NCI-H460 (cell line): ENCODE measurements at regions not wholly inside any gene's neighbourhood (a gene's known extent, or its start where the extent isn't known, plus 50 kb on each side); places are given as distances from the start of the nearest gene placed in this dataset.

Source experiments
- DNase-seq: peaks from one replicate; pipeline ENCODE4 v3.0.0-alpha.2; 2016; ENCODE audit warnings: low read depth; ENCODE audit errors: extremely low read depth

DNA sequence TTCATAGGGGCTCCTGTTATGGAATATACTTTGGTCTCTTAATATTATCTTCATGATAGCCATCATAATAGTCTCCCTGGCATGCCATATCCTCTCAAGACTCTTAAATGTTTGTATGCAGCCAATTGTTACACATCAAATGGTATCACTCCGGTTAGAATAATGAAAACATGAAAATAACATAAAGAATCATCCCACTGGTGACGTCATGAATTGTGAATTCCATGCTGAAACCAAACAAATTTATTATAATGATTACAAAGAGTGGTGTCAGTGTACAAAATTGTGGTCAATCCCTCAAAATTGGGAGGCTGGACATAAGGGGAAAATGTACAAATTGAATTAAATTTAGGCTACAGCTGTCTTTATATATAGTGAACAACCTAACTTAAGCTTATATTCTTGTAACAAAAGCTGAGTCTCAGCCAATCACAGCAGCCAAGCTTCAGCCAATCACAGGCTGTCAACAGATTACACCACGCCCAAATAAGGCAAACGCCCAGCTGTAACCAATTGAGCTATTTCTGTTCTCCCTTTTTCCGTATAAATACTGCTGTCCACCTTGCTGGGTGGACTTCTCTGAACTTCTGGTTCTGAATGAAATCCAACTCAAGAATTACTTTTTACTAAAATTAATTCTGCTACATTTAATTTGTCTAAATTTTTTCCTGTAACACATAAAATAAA is 156.1 kb downstream of the CHD9NB start:
- DNase-seq: no peak

DNA sequence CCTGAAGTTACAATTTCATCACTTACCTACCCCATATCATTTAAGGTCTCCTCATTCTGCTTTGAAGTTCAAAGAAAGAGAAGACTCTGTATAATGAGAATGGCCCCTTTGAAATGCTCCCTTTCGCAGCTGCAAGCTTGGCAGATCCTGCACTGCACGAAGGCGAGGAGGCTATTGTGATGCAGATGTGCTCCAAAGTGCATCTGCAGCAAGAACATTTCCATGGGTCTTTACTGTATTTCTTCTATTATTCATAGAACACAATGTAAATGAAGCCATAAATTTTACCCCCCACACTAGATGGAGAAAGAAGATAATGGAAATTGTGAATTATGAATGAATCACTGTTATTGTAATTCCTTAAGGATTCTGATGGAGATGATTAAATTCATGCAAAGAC is 178.7 kb downstream of the CHD9NB start:
- DNase-seq: no peak

GRCh38 chr16:52872731-52873130 is 180.0 kb downstream of the CHD9NB start:
- DNase-seq: no peak

DNA sequence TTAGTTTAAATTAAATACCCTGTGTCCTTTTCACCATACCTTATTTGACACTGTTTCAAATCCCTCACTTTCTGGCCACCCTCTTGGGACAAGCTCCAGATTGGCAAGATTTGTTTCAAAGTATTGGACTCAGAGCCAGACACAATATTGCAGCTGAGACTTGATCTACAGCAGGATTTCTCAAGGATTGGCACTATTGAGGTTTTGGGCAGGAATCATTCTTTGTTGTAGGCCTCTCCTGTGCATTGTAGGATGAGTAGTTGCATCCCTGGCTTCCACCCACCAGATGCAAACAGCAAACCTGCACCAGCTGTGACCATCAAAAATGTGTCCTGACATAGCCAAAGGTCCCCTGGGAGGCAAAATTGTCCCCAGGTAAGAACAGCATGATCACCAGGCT is 181.2 kb downstream of the CHD9NB start:
- no peak for DNase-seq

- DNase-seq: no peak
Measured at GRCh38 chr16:52869243-52869642, 183.5 kb downstream of the CHD9NB start.

DNA sequence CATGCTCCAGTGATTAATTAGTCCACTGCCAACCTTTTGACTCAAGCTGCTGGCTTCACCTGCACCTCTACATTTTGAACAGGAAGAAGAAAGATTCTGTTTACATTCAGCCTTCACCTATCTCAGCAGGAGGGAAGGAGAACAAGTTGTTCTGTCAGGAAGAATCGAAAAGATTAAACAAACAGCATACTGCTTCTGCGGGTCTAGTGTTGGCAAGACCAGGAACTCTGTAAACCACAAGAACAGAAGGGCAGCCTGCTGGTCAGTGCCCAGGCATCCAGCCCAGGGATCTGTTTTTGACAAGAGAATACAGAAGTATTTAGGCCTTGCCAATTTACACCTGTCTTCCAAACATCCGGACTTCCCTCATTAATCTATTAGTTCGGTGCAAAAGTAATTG is 189.7 kb downstream of the CHD9NB start:
- no peak for DNase-seq

DNA sequence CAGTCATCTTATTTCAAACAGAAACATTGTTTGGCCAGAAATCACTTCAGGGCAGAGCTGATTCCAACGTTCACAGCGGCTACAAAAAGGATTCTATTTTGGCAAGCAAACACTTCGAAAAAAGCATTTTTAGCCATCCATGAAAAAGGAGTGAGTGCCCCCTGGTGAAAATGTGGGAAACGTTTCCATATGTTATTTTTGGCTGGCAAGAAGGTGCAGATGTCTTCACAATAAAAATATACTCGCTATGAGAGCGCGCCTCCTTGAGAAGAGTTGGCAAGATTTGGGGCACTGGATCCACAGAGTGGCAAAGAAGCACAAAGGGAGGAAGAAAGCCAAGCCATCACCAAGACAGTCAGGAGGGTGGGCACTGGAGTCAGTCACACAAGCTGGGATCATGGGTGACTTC is 191.1 kb downstream of the CHD9NB start:
- no peak for DNase-seq

GRCh38 chr16:52855463-52855862 is 197.2 kb downstream of the CHD9NB start:
- DNase-seq: no peak

GRCh38 chr16:52852978-52853377 is 199.7 kb downstream of the CHD9NB start:
- no peak for DNase-seq

DNA sequence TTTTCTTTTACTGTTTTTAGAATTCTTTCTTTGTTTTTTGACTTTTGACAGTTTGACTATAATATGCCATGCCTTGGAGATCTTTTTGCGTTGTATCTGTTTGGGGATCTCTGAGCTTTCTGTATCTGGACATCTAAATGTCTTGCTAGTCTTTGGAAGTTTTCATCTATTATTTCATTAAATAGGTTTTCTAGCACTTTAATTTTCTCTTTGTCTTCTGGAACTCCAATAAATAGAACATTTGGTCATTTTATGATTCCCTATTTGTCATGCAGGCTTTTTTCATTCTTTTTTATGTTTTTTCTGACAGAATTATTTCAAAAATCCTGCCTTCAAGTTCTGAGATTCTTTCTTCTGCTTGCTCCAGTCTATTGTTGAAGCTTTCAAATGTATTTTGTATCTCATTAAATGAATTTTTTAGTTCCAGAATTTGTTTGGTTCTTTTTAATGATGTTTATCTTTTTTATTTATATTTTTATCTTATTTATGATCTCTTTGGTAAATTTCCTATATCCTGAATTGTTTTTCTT is 201.4 kb downstream of the CHD9NB start:
- DNase-seq: no peak

DNA sequence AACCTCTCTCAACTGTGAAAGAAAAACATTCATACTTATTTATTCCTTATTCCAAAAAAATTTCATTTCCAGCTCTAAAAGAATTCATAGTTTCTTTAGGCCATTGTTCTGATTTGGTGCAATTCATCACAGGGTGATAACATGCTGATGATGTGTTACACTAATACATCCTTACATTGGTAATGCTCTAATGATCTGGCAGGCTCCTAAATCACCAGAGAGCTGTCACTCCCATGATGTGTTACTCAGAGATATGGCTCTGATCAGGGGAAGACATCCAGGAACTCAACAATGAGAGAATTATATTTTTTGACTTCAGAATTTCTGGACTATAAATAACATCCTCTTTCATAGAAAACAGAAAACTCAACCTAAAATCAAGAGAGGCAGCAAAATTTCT is 209.3 kb downstream of the CHD9NB start:
- no peak for DNase-seq

DNA sequence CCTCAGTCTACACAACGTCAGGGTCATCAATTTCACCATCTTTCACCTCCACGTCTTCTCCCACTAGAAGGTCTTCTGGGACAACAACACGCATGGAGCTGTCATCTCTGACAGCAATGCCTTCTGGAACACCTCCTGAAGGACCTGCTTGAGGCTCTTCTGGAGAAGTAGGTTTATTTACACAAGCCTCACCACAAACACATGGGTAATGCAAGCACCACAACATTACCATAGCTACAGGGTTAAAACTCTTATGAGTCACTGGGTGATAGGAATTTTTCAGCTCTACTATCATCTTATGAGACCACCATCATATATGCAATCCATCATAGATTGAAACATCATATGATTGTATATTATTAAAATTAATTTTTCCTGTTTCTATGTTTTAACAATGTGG is 215.4 kb downstream of the CHD9NB start:
- DNase-seq: no peak

DNA sequence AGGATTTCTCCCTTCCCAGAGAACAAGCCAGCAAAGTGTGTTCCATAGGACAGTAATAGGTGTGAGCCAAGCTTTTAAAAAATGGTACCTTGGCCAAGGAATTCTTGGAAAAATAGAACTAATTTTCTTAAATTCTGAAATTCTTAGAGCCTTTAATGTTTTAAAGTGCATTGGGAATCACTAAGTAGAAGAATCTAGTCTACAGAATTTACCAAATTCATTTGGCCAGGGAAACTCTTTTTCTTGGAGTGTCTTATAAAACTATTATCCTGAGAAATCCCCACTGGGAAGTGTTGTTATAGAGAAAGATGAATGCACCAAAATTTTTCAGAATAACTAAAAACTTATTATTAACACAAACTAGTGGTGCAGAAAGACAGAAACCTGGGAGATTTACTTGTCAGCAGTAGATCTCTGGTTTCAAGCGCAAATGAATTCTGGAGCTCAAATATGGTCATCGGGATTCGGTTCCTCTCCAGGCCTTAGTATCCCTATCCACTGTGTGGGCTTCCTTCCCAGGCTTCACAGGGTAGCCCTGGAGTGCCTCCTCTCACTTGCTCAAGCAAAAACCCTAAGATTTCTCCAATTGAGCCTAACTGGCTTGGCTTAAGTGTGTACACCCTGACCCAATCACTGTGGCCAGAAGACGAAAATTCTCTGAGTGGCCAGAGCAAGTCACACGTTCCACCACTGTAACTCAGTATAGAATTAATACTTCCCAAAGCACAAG is 217.8 kb downstream of the CHD9NB start:
- no peak for DNase-seq

DNA sequence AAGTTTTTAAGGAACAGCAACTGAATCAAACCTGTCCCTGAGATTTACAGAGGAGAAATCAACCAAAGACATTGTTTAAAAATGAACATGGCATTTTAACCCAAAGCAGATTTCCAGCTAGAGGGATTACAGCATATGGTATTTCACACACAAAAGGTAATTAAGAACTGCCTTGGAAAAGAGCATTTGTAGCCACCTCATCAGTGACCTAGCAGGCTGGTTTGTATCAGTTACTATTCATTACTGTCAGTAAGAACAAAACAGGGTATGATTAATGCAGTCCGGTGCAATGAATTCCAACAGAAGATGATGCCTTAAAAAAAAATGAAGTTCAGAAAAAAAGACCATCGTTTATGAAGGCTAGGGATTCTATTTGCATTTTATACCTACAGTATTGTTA is 219.9 kb downstream of the CHD9NB start:
- no peak for DNase-seq

DNA sequence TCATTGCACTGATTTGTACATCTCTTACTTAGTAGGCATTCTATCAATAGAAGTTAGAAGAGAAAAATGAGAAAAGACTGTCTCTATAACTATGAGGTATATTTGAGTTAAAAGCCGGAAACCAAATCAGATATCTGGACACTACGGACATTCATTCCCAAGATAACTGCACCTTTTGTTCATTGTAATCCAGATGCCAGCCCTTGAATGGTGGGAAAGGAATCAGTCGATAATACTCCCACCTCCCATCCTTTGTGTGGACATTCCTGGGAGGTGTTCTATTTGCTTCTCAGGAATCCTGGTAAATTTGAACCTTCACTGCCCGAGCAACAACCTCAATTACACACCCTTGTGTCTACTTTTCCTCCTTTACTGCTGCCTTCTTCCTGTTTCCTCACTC is 225.2 kb downstream of the CHD9NB start:
- DNase-seq: no peak

DNA sequence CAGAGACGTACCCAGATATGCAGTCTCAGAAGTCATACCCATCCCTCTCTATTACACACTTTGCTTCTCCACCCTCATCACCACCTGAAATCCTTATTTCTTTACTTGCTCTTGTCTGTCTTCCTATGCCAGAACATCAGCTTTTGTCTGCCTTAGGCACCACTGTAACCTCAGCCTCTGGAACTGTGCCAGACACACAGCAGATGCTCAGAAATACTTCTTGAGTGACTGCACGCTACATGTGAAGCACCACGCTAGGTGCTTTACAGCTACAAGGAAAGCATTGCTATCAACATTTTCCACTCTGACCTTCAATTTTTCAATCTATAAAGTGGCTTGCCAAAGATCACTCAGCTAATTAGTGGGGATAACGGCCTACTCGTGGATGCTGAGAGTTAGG is 226.8 kb downstream of the CHD9NB start:
- DNase-seq: no peak

- no peak for DNase-seq
Measured at GRCh38 chr16:52819808-52820207, 232.9 kb downstream of the CHD9NB start.

GRCh38 chr16:52819405-52819804 is 233.3 kb downstream of the CHD9NB start:
- DNase-seq: no peak

- no peak for DNase-seq
Measured at GRCh38 chr16:52817696-52818095, 235.0 kb downstream of the CHD9NB start.

GRCh38 chr16:52816993-52817392 is 235.7 kb downstream of the CHD9NB start:
- no peak for DNase-seq

- no peak for DNase-seq
Measured at GRCh38 chr16:52812678-52813556, 239.8 kb downstream of the CHD9NB start.
